T-helper 17 cell (primary cell): ENCODE measurements at regions not wholly inside any gene's neighbourhood (a gene's known extent, or its start where the extent isn't known, plus 50 kb on each side); places are given as distances from the start of the nearest gene placed in this dataset.

Experiments
- ATAC-seq: fragments of 150-1000 bp; cut with Tn5 transposase; 2 replicates; pipeline ENCODE4 v1.10.0; 2021; ENCODE audit warnings: mild to moderate bottlenecking, moderate library complexity
- DNase-seq, 3 donors: peaks; one replicate each; pipeline versions ENCODE4 v3.0.0 to v3.0.0-alpha.2; 2020 to 2021
- H3K9me3 ChIP-seq: one replicate; pipeline ENCODE4 v1.7.0; 2013; ENCODE audit warnings: low read length, mild to moderate bottlenecking; ENCODE audit not compliant: control insufficient read depth, poor library complexity, severe bottlenecking
- H3K27ac Mint-ChIP-seq: one replicate; pipeline ENCODE4 v1.8.0; 2022; ENCODE audit warnings: mild to moderate bottlenecking, moderate library complexity, mixed read lengths
- H3K27me3 Mint-ChIP-seq: one replicate; pipeline ENCODE4 v1.8.0; 2022; ENCODE audit warnings: mixed read lengths
- H3K36me3 Mint-ChIP-seq: one replicate; pipeline ENCODE4 v1.8.0; 2022; ENCODE audit warnings: low read depth, mixed read lengths
- H3K4me1 Mint-ChIP-seq: one replicate; pipeline ENCODE4 v1.8.0; 2022; ENCODE audit warnings: mild to moderate bottlenecking, mixed read lengths
- H3K4me3 Mint-ChIP-seq: one replicate; pipeline ENCODE4 v1.8.0; 2022; ENCODE audit warnings: mild to moderate bottlenecking, moderate library complexity, mixed read lengths

- Mint-ChIP-seq H3K27me3 (peaks cover 7% of the 10 kb centered on the region), H3K27ac (no peak overlapping the region), H3K36me3 (peaks cover 2% of the 10 kb centered on the region), H3K4me1 (no peaks in the 10 kb centered on the region), H3K4me3 (no peak overlapping the region)
- ATAC-seq: no peak
- no peak for DNase-seq
- H3K9me3 ChIP-seq: peaks cover 4% of the 10 kb centered on the region
Observed at GRCh38 chr2:143916781-143917180, 603.1 kb downstream of the ZEB2 start.

DNA sequence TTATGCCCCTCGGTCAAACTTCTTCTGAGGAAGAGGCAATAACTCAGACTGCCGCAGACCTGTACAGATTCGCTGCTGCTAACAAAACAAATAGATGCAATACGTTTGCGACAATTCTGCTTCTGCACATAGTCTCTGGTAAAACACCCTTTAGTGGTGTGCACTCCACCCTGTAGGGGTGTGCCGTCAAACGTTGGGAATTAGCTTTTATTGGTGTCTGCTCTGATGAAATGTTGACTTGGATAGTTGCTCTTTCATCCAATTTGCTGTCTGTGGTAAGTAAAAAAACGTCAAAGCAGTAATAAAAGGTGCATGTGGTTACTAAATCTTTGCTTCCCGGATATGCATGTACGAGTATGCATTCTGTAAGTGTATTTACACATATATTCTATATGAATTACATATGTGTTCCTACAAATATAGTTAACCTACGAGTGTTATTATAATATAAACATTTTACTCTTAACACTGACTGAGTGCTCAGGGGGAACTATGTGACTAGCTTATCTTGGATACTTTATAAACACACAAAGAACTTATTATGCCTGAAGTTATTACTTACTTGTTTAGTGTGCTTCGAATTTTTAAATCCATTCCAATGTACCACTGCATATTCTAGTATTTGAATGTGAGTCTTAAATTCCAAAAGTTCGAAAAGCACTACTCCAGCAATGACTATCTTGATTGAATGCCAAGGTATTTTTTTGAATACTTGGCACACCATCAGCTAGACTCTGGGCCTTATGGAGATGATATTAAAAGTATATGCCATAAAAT lies 610.2 kb downstream of the ZEB2 start:
- no peaks in the 10 kb centered on the region for H3K36me3 Mint-ChIP-seq
- no peak overlapping the region for H3K4me3 Mint-ChIP-seq
- ATAC-seq (no peak), DNase-seq (no peak)
- no peaks in the 10 kb centered on the region for H3K4me1 Mint-ChIP-seq
- H3K27me3 Mint-ChIP-seq: peaks cover 24% of the 10 kb centered on the region
- no peak overlapping the region for H3K27ac Mint-ChIP-seq
- H3K9me3 ChIP-seq: no peaks in the 10 kb centered on the region

DNA sequence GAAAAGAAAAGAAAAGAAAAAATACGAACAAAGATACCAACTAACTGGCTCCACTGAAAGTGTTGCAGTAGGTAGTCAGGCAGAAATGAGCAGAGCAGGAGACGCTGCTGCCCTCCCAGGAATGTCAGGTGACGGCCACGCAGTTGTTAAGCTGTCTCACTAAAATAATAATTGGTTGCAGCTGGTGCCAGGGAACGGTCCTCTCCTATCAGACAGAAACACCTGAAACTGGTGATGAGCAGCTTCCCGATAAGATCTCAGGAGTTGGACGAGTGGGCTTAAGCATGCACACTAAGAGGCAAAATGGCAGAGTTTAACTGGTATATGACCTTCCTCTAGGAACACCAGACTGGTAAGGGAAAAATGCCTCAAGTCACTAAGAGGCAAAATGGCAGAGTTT lies 611.1 kb downstream of the ZEB2 start:
- Mint-ChIP-seq H3K27ac (no peak overlapping the region), H3K27me3 (peaks cover 24% of the 10 kb centered on the region), H3K36me3 (no peaks in the 10 kb centered on the region), H3K4me1 (no peaks in the 10 kb centered on the region), H3K4me3 (no peak overlapping the region)
- DNase-seq (no peak), ATAC-seq (no peak)
- no peaks in the 10 kb centered on the region for H3K9me3 ChIP-seq

DNA sequence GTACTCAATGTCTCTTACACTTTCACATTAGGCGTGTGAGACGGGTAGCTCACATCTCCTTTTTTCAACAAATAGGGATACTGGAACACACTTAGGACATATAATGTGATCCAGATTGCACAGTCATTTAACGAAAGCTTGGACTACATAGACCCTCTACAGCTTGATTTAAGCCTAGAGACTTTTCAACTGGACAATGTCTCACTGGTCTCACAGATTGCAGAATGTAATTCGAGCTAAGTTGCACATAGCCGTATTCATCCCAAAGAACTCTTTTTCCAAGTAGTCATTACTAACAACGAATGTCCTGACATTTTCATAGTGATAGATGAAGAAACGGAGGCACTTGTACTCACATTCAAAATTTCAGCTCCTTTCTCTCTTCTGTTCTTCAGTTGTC lies 612.1 kb downstream of the ZEB2 start:
- H3K27ac Mint-ChIP-seq: no peak overlapping the region
- no peaks in the 10 kb centered on the region for H3K36me3 Mint-ChIP-seq
- no peaks in the 10 kb centered on the region for H3K9me3 ChIP-seq
- ATAC-seq (no peak), DNase-seq (no peak)
- no peaks in the 10 kb centered on the region for H3K4me1 Mint-ChIP-seq
- H3K27me3 Mint-ChIP-seq: peaks cover 29% of the 10 kb centered on the region
- no peak overlapping the region for H3K4me3 Mint-ChIP-seq

GRCh38 chr2:143906850-143907249 lies 613.1 kb downstream of the ZEB2 start:
- Mint-ChIP-seq H3K4me3 (no peak overlapping the region), H3K27me3 (peaks cover 23% of the 10 kb centered on the region), H3K4me1 (no peaks in the 10 kb centered on the region), H3K36me3 (no peaks in the 10 kb centered on the region), H3K27ac (no peak overlapping the region)
- DNase-seq (no peak), ATAC-seq (no peak)
- no peaks in the 10 kb centered on the region for H3K9me3 ChIP-seq

- Mint-ChIP-seq H3K27me3 (peaks cover 31% of the 10 kb centered on the region), H3K27ac (no peak overlapping the region), H3K36me3 (no peaks in the 10 kb centered on the region), H3K4me3 (no peak overlapping the region), H3K4me1 (no peaks in the 10 kb centered on the region)
- H3K9me3 ChIP-seq: no peaks in the 10 kb centered on the region
- no peak for DNase-seq
- ATAC-seq: no peak
Observed at GRCh38 chr2:143905587-143905986, 614.3 kb downstream of the ZEB2 start.

- no peak for ATAC-seq
- Mint-ChIP-seq H3K27me3 (peaks cover 20% of the 10 kb centered on the region), H3K36me3 (no peaks in the 10 kb centered on the region), H3K4me1 (no peaks in the 10 kb centered on the region), H3K4me3 (no peak overlapping the region), H3K27ac (no peak overlapping the region)
- H3K9me3 ChIP-seq: no peaks in the 10 kb centered on the region
- DNase-seq: no peak
Observed at GRCh38 chr2:143903172-143903856, 616.6 kb downstream of the ZEB2 start.

- Mint-ChIP-seq H3K27me3 (peaks cover 22% of the 10 kb centered on the region), H3K4me1 (no peaks in the 10 kb centered on the region), H3K4me3 (no peak overlapping the region), H3K36me3 (no peaks in the 10 kb centered on the region), H3K27ac (no peak overlapping the region)
- DNase-seq: no peak
- no peak for ATAC-seq
- no peaks in the 10 kb centered on the region for H3K9me3 ChIP-seq
Observed at GRCh38 chr2:143901185-143901842, 618.6 kb downstream of the ZEB2 start.

DNA sequence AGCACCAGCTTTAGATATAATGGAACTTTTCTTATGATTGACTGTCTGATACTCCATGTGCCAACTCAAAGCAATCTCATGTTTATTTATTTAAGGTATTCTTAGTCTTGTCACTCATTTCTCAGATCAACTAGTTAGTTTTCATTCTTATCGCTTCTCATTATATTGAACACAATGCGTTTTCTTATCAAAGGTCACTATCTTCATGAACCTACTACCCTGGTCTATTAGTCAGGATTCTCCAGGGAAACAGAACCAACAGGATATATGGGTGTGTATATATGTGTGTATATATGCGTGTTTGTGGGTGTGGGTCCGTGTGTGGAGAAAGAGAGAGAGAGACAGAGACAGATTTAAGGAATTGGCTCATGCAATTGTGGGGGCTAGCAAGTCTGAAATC lies 619.9 kb downstream of the ZEB2 start:
- no peak for ATAC-seq
- no peaks in the 10 kb centered on the region for H3K36me3 Mint-ChIP-seq
- no peaks in the 10 kb centered on the region for H3K4me1 Mint-ChIP-seq
- H3K27ac Mint-ChIP-seq: no peak overlapping the region
- no peaks in the 10 kb centered on the region for H3K9me3 ChIP-seq
- no peak overlapping the region for H3K4me3 Mint-ChIP-seq
- peaks cover 25% of the 10 kb centered on the region for H3K27me3 Mint-ChIP-seq
- DNase-seq: no peak

GRCh38 chr2:143893371-143893770 lies 626.5 kb downstream of the ZEB2 start:
- no peak for ATAC-seq
- DNase-seq: no peak
- Mint-ChIP-seq H3K4me1 (peaks cover 2% of the 10 kb centered on the region), H3K27me3 (peaks cover 42% of the 10 kb centered on the region), H3K36me3 (no peaks in the 10 kb centered on the region), H3K27ac (no peak overlapping the region), H3K4me3 (no peak overlapping the region)
- H3K9me3 ChIP-seq: no peaks in the 10 kb centered on the region

DNA sequence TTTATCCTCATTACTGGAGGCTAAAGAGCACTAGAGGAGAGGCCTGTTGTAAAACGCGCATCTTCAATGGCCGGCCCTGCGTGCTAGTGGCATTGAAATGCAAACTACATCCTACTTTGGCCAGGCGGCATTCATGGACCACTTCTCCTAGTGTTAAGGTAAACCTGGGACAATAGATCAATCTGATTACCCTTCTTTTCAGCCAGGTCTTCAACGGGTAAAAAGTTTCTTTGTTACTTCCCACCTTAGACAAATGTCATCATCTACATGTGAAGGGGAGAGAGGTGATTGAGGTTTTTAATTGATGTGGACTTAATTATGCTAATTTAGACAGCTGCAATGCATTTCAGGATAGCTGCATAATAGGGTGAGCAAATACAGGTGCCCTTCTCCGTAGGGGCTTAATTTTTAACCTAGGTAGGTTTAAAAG lies 628.0 kb downstream of the ZEB2 start:
- Mint-ChIP-seq H3K27me3 (peaks cover 51% of the 10 kb centered on the region), H3K36me3 (no peaks in the 10 kb centered on the region), H3K27ac (no peak overlapping the region), H3K4me1 (peaks cover 2% of the 10 kb centered on the region), H3K4me3 (no peak overlapping the region)
- ATAC-seq: no peak
- no peaks in the 10 kb centered on the region for H3K9me3 ChIP-seq
- DNase-seq: no peak

GRCh38 chr2:143890798-143891197 lies 629.1 kb downstream of the ZEB2 start:
- no peak overlapping the region for H3K27ac Mint-ChIP-seq
- H3K4me3 Mint-ChIP-seq: no peak overlapping the region
- no peak for DNase-seq
- H3K27me3 Mint-ChIP-seq: peaks cover 43% of the 10 kb centered on the region
- H3K36me3 Mint-ChIP-seq: no peaks in the 10 kb centered on the region
- H3K4me1 Mint-ChIP-seq: peaks cover 2% of the 10 kb centered on the region
- no peak for ATAC-seq
- no peaks in the 10 kb centered on the region for H3K9me3 ChIP-seq

DNA sequence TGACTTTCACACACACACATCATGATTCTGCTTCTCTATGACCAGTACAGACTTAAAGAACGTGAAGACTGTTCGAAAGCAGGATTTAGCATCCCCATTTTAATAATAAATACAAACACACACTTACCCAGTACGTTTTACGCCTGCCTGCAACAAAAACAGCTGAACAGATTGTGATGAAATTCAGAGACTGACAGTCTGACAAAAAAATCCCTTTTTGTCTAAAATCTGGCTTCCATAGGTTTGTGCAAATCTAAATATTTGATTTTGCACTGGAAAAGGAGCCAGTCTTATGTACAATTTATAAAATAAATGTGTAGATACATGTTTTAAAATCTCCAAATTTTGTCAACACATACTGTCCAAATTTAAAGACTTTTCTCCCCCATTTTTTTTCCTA lies 630.7 kb downstream of the ZEB2 start:
- H3K4me1 Mint-ChIP-seq: peaks cover 2% of the 10 kb centered on the region
- H3K4me3 Mint-ChIP-seq: no peak overlapping the region
- no peaks in the 10 kb centered on the region for H3K9me3 ChIP-seq
- ATAC-seq: no peak
- peaks cover 35% of the 10 kb centered on the region for H3K27me3 Mint-ChIP-seq
- DNase-seq: no peak
- no peak overlapping the region for H3K27ac Mint-ChIP-seq
- H3K36me3 Mint-ChIP-seq: no peaks in the 10 kb centered on the region
